IPS-15b (cell line): ENCODE measurements at regions not wholly inside any gene's neighbourhood (a gene's known extent, or its start where the extent isn't known, plus 50 kb on each side); places are given as distances from the start of the nearest gene placed in this dataset.
"Not testable (repeated sequence)": the region's sequence is repeated elsewhere in the genome, so short reads cannot be mapped to it uniquely, and the experiment has no call there.

ENCODE experiments used
- H3K27me3 ChIP-seq: one replicate; pipeline ENCODE4 v1.6.1; 2013; ENCODE audit warnings: low read length; ENCODE audit not compliant: control insufficient read depth, insufficient read depth
- H3K36me3 ChIP-seq: one replicate; pipeline ENCODE4 v1.6.1; 2013; ENCODE audit warnings: low read length; ENCODE audit not compliant: control insufficient read depth, insufficient read depth
- H3K4me1 ChIP-seq: one replicate; pipeline ENCODE4 v1.6.1; 2013; ENCODE audit warnings: mild to moderate bottlenecking, low read length; ENCODE audit not compliant: control insufficient read depth, insufficient read depth
- H3K4me3 ChIP-seq: one replicate; pipeline ENCODE4 v1.5.1; 2013; ENCODE audit warnings: low read depth, low read length
- H3K9ac ChIP-seq: one replicate; pipeline ENCODE4 v1.6.1; 2013; ENCODE audit warnings: low read depth, mild to moderate bottlenecking, low read length
- H3K9me3 ChIP-seq: one replicate; pipeline ENCODE4 v1.6.1; 2013; ENCODE audit warnings: mild to moderate bottlenecking, low read length; ENCODE audit not compliant: control insufficient read depth, insufficient read depth

DNA sequence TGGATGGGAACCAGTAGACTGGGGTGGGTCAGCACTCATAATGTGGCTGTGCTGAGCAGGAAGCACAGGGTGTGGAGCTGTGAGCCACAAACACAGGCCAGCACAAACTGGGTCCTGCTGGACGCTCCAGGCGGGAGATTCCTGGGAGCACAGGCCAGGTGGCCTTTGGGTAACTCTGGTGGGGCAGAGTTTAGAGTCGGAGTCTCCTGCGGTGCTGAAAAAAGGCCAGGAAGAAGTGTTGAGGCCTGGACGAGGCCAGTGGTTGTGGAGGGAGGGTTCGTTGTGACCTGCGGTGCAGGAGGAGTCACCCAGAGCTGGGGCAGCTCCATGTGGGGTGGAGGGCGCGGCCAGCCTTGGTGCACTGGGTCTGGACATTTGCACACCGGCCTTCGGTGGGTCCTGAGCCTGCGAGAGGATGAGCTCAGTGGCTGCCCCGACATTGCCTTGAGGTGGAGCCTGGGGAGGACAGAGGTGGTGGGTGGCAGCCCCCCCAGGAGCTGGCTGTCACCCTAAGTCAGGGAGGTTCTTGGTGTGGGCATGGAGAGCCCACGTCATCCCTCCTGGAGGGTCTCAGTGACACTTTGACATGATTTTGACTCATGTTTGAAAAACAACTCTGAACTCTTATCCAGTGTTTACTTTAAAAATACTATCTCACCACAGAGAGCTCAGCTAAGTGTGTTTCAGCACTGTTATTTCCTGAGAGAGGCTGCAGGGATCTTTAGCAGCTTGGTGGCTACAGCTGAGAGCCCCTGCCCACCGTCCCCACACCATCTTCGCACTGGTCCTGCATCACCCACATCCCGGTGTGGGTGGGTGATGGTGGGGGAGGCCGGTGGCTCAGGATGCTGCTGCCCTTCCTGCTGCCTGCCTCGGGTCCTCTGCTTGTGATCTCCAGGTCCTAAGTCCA lies 98.7 kb downstream of the NPIPB11 start:
- H3K36me3 ChIP-seq = no peaks in the 10 kb centered on the region
- H3K9me3 ChIP-seq = no peaks in the 10 kb centered on the region
- no peaks in the 10 kb centered on the region for H3K4me1 ChIP-seq
- H3K27me3 ChIP-seq = no peaks in the 10 kb centered on the region
- H3K9ac ChIP-seq = no peak overlapping the region
- H3K4me3 ChIP-seq = no peak overlapping the region

DNA sequence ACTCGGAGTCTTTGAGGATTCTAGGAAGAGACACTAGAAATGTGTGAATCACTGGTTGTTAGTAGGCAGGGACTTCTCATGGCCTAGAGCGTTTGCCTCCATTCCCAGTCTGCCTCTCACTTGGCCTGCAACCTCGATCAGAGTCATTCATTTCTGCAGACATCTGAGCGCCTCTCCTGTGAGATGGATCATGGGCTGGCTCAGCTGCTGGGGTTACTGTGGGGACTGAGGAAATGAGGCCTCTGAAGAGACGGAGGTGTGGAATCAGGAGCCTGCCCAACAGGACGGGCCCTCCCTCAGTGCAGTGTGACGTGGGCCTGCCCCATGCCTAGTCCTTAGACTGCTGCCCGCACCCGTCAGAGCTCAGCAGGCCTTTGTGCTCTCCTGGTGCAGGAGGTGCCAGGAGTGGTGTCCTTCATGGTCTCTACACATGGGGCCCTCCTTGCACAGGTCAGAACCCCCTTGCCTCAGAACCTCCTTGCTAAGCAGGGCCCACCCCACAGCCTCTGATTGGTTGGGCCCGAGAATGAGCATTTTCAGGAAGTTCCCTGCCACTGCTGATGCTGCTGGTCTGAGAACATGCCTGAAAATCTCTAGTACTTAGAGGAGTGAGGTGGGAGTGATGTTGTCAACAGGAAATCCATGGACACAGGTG lies 99.4 kb downstream of the NPIPB11 start:
- Histone ChIP-seq H3K36me3 (no peaks in the 10 kb centered on the region), H3K27me3 (no peaks in the 10 kb centered on the region), H3K4me1 (no peaks in the 10 kb centered on the region), H3K9me3 (no peaks in the 10 kb centered on the region), H3K9ac (no peak overlapping the region), H3K4me3 (no peak overlapping the region)

GRCh38 chr16:29306201-29306600 lies 100.3 kb downstream of the NPIPB11 start:
- Histone ChIP-seq H3K9me3 (no peaks in the 10 kb centered on the region), H3K9ac (no peak overlapping the region), H3K4me3 (no peak overlapping the region), H3K36me3 (no peaks in the 10 kb centered on the region), H3K27me3 (no peaks in the 10 kb centered on the region), H3K4me1 (no peaks in the 10 kb centered on the region)

- not testable (repeated sequence) for H3K4me1 ChIP-seq, H3K4me3 ChIP-seq, H3K9ac ChIP-seq, H3K36me3 ChIP-seq, H3K27me3 ChIP-seq, H3K9me3 ChIP-seq
These were observed 101.5 kb downstream of the NPIPB11 start for GRCh38 chr16:29305018-29305417.

DNA sequence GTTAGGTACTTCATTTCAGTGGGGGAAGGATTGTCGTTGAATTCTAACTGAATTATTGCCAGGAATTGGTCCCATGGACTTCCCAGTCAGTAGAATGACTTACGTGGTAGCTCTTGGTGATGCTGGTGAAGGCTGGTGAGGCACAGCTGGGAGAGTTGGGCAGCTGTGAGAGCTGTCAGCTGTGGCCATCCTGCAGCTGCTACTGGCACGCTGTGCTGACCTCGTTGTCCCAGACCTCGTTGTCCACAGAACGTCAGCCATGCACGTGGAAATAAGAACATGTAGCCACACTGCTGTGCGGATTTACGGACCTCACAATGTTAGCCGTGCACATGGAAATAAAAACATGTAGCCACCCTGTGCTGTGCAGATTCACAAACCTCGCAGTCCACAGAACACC lies 102.3 kb downstream of the NPIPB11 start:
- Histone ChIP-seq H3K4me3 (no peak overlapping the region), H3K4me1 (no peaks in the 10 kb centered on the region), H3K36me3 (no peaks in the 10 kb centered on the region), H3K27me3 (no peaks in the 10 kb centered on the region), H3K9me3 (no peaks in the 10 kb centered on the region), H3K9ac (no peak overlapping the region)

- no peaks in the 10 kb centered on the region for H3K36me3 ChIP-seq
- H3K27me3 ChIP-seq = no peaks in the 10 kb centered on the region
- H3K4me1 ChIP-seq = no peaks in the 10 kb centered on the region
- no peak overlapping the region for H3K4me3 ChIP-seq
- no peak overlapping the region for H3K9ac ChIP-seq
- H3K9me3 ChIP-seq = no peaks in the 10 kb centered on the region
These were observed 103.0 kb downstream of the NPIPB11 start for GRCh38 chr16:29303520-29303919.

- H3K27me3 ChIP-seq = no peaks in the 10 kb centered on the region
- H3K36me3 ChIP-seq = no peaks in the 10 kb centered on the region
- H3K4me1 ChIP-seq = no peaks in the 10 kb centered on the region
- H3K9me3 ChIP-seq = no peaks in the 10 kb centered on the region
- no peak overlapping the region for H3K9ac ChIP-seq
- no peak overlapping the region for H3K4me3 ChIP-seq
These were observed 103.5 kb downstream of the NPIPB11 start for GRCh38 chr16:29302976-29303375.

- H3K36me3 ChIP-seq, H3K4me1 ChIP-seq, H3K9me3 ChIP-seq, H3K9ac ChIP-seq, H3K27me3 ChIP-seq, H3K4me3 ChIP-seq: not testable (repeated sequence)
These were observed 104.1 kb downstream of the NPIPB11 start for GRCh38 chr16:29302433-29302832.

DNA sequence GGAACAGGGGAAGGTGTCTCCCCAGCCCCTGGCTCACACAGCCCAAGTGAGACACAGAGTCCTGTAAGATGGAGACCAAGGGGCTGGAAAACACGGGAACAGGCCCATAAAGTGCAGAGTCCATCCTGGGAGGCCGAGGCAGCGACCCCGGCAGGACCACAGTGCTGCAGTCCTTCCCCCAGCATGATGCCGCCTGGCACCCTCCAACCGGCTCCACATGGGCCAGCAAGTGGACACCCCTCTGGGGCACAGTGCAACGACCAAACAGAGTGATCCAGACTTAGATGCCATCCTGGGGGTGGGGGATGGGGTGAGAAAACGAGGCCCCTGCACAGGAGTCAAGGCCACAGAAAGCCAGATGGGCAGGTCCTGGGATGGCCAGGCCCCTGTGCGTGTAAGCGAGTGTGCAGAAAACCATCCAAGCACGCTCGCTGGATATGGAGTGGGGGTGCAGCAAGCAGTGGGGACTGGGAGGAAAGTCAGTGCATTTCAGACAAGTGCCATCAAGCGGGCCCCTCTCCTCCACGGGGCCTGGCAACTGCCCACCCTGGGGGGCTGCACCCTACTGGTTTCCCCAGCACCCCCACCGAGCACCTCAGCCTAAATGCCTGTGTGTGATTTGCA lies 104.7 kb downstream of the NPIPB11 start:
- H3K9ac ChIP-seq, H3K27me3 ChIP-seq, H3K36me3 ChIP-seq, H3K4me3 ChIP-seq, H3K4me1 ChIP-seq, H3K9me3 ChIP-seq: not testable (repeated sequence)

GRCh38 chr16:29300541-29301535 lies 105.7 kb downstream of the NPIPB11 start:
- H3K9me3 ChIP-seq, H3K9ac ChIP-seq, H3K36me3 ChIP-seq, H3K4me3 ChIP-seq, H3K4me1 ChIP-seq, H3K27me3 ChIP-seq: not testable (repeated sequence)

DNA sequence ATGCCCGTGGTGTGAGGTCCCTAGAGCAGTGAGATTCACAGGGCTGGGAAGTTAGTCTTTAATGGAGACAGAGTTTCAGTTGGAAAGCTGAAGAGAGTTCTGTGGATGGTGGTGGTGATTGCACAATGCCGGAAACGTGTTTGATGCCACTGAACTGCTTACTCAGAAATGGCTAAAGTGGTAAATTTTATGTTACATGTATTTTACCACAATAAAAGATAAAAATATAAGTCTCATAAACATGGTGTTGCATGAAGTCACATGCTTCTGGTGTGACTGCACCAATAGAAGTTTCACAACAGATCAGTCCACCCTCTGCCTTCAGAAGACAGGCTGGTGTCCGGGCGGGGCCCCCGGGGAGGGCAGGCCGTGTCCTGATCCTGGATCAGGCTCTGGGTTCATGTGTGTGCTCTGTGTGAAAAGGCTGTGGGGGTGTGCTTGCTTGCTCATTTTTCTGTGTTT lies 106.5 kb downstream of the NPIPB11 start:
- H3K4me1 ChIP-seq, H3K36me3 ChIP-seq, H3K9me3 ChIP-seq, H3K27me3 ChIP-seq, H3K4me3 ChIP-seq, H3K9ac ChIP-seq: not testable (repeated sequence)
